PFSK-1 (cell line): ENCODE measurements at regions not wholly inside any gene's neighbourhood (a gene's known extent, or its start where the extent isn't known, plus 50 kb on each side); places are given as distances from the start of the nearest gene placed in this dataset.

Source experiments
- FOXP2 ChIP-seq: optimal IDR thresholded peaks from 2 replicates; pipeline ENCODE3; 2011; ENCODE audit warnings: borderline replicate concordance, control low read depth, inconsistent platforms; ENCODE audit not compliant: insufficient read depth; ENCODE audit errors: extremely low read length, extremely low read depth
- POLR2AphosphoS5 ChIP-seq: IDR thresholded peaks from 2 replicates; pipeline ENCODE4 v1.6.1; 2012; ENCODE audit warnings: low read depth, mild to moderate bottlenecking, control low read depth, low read length, moderate library complexity
- SIN3A ChIP-seq: IDR thresholded peaks from 2 replicates; pipeline ENCODE4 v1.6.1; 2012; ENCODE audit warnings: mild to moderate bottlenecking, low read length, moderate library complexity, borderline replicate concordance; ENCODE audit not compliant: insufficient read depth
- TAF1 ChIP-seq: IDR thresholded peaks from 2 replicates; pipeline ENCODE4 v1.6.1; 2012; ENCODE audit warnings: low read length, control low read depth, borderline replicate concordance; ENCODE audit not compliant: insufficient read depth
- TF ChIP-seq, protein P1 (sequence below), 2 experiments: IDR thresholded peaks; 2 replicates each; pipeline versions ENCODE4 v1.6.1 to v1.8.0; 2011 to 2012; ENCODE audit warnings: low read depth in 2 of 2, low read length in 2 of 2, control low read depth in 1 of 2, inconsistent platforms in 1 of 2, mild to moderate bottlenecking in 1 of 2, moderate library complexity in 1 of 2; ENCODE audit not compliant: insufficient read depth in 1 of 2

DNA sequence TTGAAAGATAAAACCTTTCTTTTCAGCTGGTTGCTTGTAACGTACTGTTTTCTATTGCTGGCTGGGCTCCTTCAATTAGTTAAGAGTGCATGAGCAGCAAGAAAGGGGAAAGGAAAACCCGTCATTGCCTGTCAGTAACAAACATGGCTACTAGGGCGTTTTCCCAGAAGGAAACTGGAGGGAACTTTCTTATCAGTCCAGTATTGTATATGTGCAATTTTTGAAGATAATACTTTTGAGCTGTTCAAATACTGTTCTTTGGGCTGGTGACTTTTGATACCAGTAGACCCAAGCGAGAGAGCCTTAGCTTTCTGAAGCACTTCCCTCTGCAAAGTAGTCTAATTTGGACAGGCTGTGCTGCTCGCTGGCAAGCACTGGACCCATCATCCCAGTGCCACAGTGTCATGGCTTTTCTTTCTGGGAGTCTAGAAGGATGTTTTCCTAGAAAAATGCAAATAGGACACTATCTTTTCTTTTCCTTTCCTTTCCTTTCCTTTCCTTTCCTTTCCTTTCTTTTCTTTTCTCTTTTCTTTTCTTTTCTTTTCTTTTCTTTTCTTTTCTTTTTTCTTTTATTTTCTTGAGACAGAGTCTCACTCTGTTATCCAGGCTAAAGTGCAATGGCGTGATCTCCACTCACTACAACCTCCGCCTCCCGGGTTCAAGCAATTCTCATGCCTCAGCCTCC, 149.9 kb upstream of the SMIM23 start:
- TF ChIP-seq SIN3A (no peak), POLR2AphosphoS5 (no peak), TAF1 (no peak), FOXP2 (no peak)
- TF ChIP-seq, protein P1, sequence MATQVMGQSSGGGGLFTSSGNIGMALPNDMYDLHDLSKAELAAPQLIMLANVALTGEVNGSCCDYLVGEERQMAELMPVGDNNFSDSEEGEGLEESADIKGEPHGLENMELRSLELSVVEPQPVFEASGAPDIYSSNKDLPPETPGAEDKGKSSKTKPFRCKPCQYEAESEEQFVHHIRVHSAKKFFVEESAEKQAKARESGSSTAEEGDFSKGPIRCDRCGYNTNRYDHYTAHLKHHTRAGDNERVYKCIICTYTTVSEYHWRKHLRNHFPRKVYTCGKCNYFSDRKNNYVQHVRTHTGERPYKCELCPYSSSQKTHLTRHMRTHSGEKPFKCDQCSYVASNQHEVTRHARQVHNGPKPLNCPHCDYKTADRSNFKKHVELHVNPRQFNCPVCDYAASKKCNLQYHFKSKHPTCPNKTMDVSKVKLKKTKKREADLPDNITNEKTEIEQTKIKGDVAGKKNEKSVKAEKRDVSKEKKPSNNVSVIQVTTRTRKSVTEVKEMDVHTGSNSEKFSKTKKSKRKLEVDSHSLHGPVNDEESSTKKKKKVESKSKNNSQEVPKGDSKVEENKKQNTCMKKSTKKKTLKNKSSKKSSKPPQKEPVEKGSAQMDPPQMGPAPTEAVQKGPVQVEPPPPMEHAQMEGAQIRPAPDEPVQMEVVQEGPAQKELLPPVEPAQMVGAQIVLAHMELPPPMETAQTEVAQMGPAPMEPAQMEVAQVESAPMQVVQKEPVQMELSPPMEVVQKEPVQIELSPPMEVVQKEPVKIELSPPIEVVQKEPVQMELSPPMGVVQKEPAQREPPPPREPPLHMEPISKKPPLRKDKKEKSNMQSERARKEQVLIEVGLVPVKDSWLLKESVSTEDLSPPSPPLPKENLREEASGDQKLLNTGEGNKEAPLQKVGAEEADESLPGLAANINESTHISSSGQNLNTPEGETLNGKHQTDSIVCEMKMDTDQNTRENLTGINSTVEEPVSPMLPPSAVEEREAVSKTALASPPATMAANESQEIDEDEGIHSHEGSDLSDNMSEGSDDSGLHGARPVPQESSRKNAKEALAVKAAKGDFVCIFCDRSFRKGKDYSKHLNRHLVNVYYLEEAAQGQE (IDR thresholded peaks at IDR 0.05; ENCODE audit: insufficient read depth in 1 of 2, low read depth in 2 of 2, low read length in 2 of 2), result no peak
